ENCODE measurements at regions not wholly inside any gene's neighbourhood (a gene's known extent, or its start where the extent isn't known, plus 50 kb on each side); places are given as distances from the start of the nearest gene placed in this dataset.

GRCh38 chr2:142314164-142314563, 183.3 kb upstream of the LRP1B start:
- no peak overlapping the region for H3K4me3 ChIP-seq
- no peaks in the 10 kb centered on the region for H3K27me3 ChIP-seq (replicated peaks in 1 of 7)
- no peaks in the 10 kb centered on the region for H3K36me3 ChIP-seq
- TF ChIP-seq POLR2A (IDR thresholded peaks at IDR 0.05) (no peak), POLR2AphosphoS5 (IDR thresholded peaks at IDR 0.05) (no peak)
- TF ChIP-seq, protein P1, sequence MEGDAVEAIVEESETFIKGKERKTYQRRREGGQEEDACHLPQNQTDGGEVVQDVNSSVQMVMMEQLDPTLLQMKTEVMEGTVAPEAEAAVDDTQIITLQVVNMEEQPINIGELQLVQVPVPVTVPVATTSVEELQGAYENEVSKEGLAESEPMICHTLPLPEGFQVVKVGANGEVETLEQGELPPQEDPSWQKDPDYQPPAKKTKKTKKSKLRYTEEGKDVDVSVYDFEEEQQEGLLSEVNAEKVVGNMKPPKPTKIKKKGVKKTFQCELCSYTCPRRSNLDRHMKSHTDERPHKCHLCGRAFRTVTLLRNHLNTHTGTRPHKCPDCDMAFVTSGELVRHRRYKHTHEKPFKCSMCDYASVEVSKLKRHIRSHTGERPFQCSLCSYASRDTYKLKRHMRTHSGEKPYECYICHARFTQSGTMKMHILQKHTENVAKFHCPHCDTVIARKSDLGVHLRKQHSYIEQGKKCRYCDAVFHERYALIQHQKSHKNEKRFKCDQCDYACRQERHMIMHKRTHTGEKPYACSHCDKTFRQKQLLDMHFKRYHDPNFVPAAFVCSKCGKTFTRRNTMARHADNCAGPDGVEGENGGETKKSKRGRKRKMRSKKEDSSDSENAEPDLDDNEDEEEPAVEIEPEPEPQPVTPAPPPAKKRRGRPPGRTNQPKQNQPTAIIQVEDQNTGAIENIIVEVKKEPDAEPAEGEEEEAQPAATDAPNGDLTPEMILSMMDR (IDR thresholded peaks at IDR 0.05 in 8 of 11, conservative IDR thresholded peaks at IDR 0.05 in 3 of 11): no peak
- peaks cover 0 to 26% (median 14%) of the 10 kb centered on the region in 8 donors for H3K9me3 ChIP-seq
- intact Hi-C loops (cut with DNase I; ENCODE audit: low total_unique reads): no loop called here
- DNase-seq: no peak
- no peak overlapping the region for H3K27ac ChIP-seq
- H3K4me1 ChIP-seq: no peaks in the 10 kb centered on the region
- WGBS, 5 donors: 70 to 88% (median 77%) methylated on average over 2 of the region's 2 CpGs

DNA sequence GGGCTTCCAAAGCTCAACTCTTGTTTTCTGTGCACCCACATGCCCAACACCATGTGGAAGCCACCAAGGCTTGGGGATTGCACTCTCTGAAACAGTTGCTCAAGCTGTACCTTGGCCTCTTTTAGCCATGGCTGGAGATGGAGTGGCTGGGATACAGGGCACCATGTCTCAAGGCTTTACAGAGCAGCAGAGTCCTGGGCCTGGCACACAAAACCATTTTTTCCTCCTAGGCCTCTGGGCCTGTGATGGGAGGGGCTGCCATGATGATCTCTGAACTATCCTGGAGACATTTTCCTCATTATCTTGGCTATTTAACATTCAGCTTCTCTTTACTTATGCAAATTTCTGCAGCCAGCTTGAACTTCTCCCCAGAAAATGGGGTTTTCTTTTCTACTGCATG, 179.7 kb upstream of the LRP1B start:
- intact Hi-C loops (cut with DNase I; ENCODE audit: low total_unique reads): no loop called here
- TF ChIP-seq, protein P1 (IDR thresholded peaks at IDR 0.05 in 8 of 11, conservative IDR thresholded peaks at IDR 0.05 in 3 of 11): no peak
- TF ChIP-seq POLR2A (IDR thresholded peaks at IDR 0.05): no peak
- no peak for TF ChIP-seq POLR2AphosphoS5 (IDR thresholded peaks at IDR 0.05)
- H3K36me3 ChIP-seq: no peaks in the 10 kb centered on the region

GRCh38 chr2:142308744-142309143, 177.9 kb upstream of the LRP1B start:
- Histone ChIP-seq H3K4me3 (no peak overlapping the region), H3K4me1 (no peaks in the 10 kb centered on the region), H3K27me3 (replicated peaks in 1 of 7) (no peaks in the 10 kb centered on the region), H3K27ac (no peak overlapping the region), H3K36me3 (no peaks in the 10 kb centered on the region), H3K9me3 (peaks cover 0 to 27% (median 14%) of the 10 kb centered on the region in 8 donors)
- no peak for DNase-seq
- TF ChIP-seq, protein P1 (IDR thresholded peaks at IDR 0.05 in 8 of 11, conservative IDR thresholded peaks at IDR 0.05 in 3 of 11): no peak
- TF ChIP-seq POLR2A (IDR thresholded peaks at IDR 0.05) (no peak), POLR2AphosphoS5 (IDR thresholded peaks at IDR 0.05) (no peak)
- intact Hi-C loops (cut with DNase I; ENCODE audit: low total_unique reads): no loop called here

More for the DNA sequence above, 179.7 kb upstream of the LRP1B start:
- Histone ChIP-seq H3K4me3 (no peak overlapping the region), H3K27me3 (replicated peaks in 1 of 7) (no peaks in the 10 kb centered on the region), H3K4me1 (no peaks in the 10 kb centered on the region), H3K9me3 (peaks cover 0 to 27% (median 14%) of the 10 kb centered on the region in 8 donors), H3K27ac (no peak overlapping the region)
- DNase-seq: no peak

DNA sequence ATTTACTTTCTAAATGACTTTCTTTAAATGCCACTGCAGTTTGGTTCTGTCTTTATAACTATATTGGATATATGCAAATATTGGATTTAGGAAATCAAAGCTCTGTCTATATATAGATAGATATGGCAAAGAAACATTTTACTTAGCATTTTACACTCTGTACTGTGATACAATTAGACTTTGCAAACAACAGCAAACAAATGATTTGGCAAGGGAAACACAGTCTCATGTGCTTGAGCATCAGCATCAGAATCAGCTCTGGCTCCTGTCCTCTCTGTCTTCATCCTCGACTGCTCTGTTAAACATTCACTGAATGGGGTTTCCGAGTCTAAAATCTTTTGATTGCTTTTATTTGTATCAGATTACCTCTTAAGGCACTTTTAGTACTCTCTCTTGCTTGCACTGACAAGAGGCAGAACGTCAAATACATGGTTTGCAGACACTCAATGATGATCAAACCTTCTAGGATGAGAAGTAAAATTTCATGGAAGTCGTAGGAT, 176.8 kb upstream of the LRP1B start:
- no peaks in the 10 kb centered on the region for H3K27me3 ChIP-seq (replicated peaks in 1 of 7)
- TF ChIP-seq POLR2AphosphoS5 (IDR thresholded peaks at IDR 0.05): no peak
- WGBS, 5 donors: 62 to 73% (median 69%) methylated on average over 4 of the region's 4 CpGs
- intact Hi-C loops (cut with DNase I; ENCODE audit: low total_unique reads): no loop called here
- peaks cover 0 to 27% (median 14%) of the 10 kb centered on the region in 8 donors for H3K9me3 ChIP-seq
- no peak for DNase-seq
- H3K4me3 ChIP-seq: no peak overlapping the region
- H3K36me3 ChIP-seq: no peaks in the 10 kb centered on the region
- H3K27ac ChIP-seq: no peak overlapping the region
- no peaks in the 10 kb centered on the region for H3K4me1 ChIP-seq

- 85 to 93% (median 88%) methylated on average over 1 of the region's 1 CpG for WGBS, 5 donors
- Histone ChIP-seq H3K4me3 (no peak overlapping the region), H3K9me3 (peaks cover 0 to 27% (median 16%) of the 10 kb centered on the region in 8 donors), H3K36me3 (no peaks in the 10 kb centered on the region), H3K27me3 (replicated peaks in 1 of 7) (no peaks in the 10 kb centered on the region), H3K27ac (no peak overlapping the region), H3K4me1 (no peaks in the 10 kb centered on the region)
- intact Hi-C loops (cut with DNase I; ENCODE audit: low total_unique reads): no loop called here
- no peak for DNase-seq
- TF ChIP-seq POLR2AphosphoS5 (IDR thresholded peaks at IDR 0.05) (no peak), POLR2A (IDR thresholded peaks at IDR 0.05) (no peak)
- TF ChIP-seq, protein P1 (IDR thresholded peaks at IDR 0.05 in 8 of 11, conservative IDR thresholded peaks at IDR 0.05 in 3 of 11): no peak
These were observed 176.3 kb upstream of the LRP1B start for GRCh38 chr2:142307086-142307485.
